ENCODE measurements at regions not wholly inside any gene's neighbourhood (a gene's known extent, or its start where the extent isn't known, plus 50 kb on each side); places are given as distances from the start of the nearest gene placed in this dataset.

GRCh38 chr4:158013858-158014257 is 159.0 kb downstream of the GASK1B start:
- TF ChIP-seq CTCF (IDR thresholded peaks at IDR 0.05) (no peak), POLR2AphosphoS5 (IDR thresholded peaks at IDR 0.05) (no peak), POLR2A (IDR thresholded peaks at IDR 0.05) (no peak)

All from prostate gland (tissue), 2 donors.